Spleen (tissue), 7 donors: ENCODE measurements at regions not wholly inside any gene's neighbourhood (a gene's known extent, or its start where the extent isn't known, plus 50 kb on each side); places are given as distances from the start of the nearest gene placed in this dataset.

Source experiments
- CTCF ChIP-seq, 11 experiments: fragments of 200-600 bp in 7 of 11; fragments of 450-650 bp in 4 of 11; sonication (generic) in 4 of 11; IDR thresholded peaks in 8 of 11; conservative IDR thresholded peaks in 3 of 11; 1 replicate in 7 of 11; 2 replicates in 4 of 11; pipeline versions ENCODE4 v1.4.0 to v1.8.0; 2016 to 2021; ENCODE audit warnings: antibody characterized with exemption in 11 of 11, inconsistent platforms in 4 of 11, mild to moderate bottlenecking in 1 of 11
- POLR2A ChIP-seq, 3 donors: fragments of 450-650 bp; IDR thresholded peaks; one replicate each; pipeline ENCODE4 v1.5.1; 2017; ENCODE audit warnings: antibody characterized with exemption in 3 of 3, mild to moderate bottlenecking in 1 of 3
- POLR2AphosphoS5 ChIP-seq, 3 donors: sonication (generic); formaldehyde crosslinking; IDR thresholded peaks; one replicate each; pipeline ENCODE4 v1.5.1; 2017; ENCODE audit warnings: antibody characterized with exemption in 3 of 3
- donor health status: DM: no; HTN: no; CAD: no; lungs with moderate emphysema.
- donor health status: DM: no; HTN: no; CAD: no.
- donor health status: DM: no; HTN: no; CAD: no.

GRCh38 chr12:76232013-76232412 is 116.2 kb downstream of the BBS10 start:
- TF ChIP-seq POLR2AphosphoS5 (IDR thresholded peaks at IDR 0.05) = no peak
- TF ChIP-seq CTCF (IDR thresholded peaks at IDR 0.05 in 8 of 11, conservative IDR thresholded peaks at IDR 0.05 in 3 of 11) = no peak
- no peak for TF ChIP-seq POLR2A (IDR thresholded peaks at IDR 0.05)
